ENCODE measurements at regions not wholly inside any gene's neighbourhood (a gene's known extent, or its start where the extent isn't known, plus 50 kb on each side); places are given as distances from the start of the nearest gene placed in this dataset.

DNA sequence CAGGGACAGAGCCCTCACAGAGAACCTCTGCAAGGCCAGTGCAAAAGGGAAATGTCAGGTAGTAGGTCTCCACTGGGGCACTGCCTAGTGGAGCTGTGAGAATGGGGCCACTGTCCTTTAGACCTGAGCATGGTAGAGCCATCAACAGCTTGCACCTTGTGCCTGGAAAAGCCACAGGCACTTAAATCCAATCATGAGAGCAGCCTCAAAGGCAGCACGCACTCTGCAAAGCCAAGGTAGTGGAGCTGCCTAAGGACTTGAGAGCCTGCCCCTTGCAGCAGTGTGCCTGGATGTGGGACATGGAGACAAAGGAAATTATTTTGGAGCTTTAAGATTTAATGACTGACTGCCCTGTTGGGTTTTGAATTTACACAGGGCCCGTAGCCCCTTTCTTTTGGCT, 918.5 kb upstream of the POT1 start:
- Histone ChIP-seq H4K20me1 (ENCODE audit: insufficient read depth, low read length) (no peaks in the 10 kb centered on the region), H3K9ac (ENCODE audit: low read length) (no peak overlapping the region), H3K27ac (ENCODE audit: low read depth, low read length) (no peak overlapping the region), H3K36me3 (ENCODE audit: insufficient read depth, low read length) (no peaks in the 10 kb centered on the region), H3K9me3 (ENCODE audit: insufficient read depth, low read depth, low read length) (no peaks in the 10 kb centered on the region), H3K4me2 (ENCODE audit: low read length) (no peak overlapping the region), H2AFZ (ENCODE audit: low read depth, low read length) (no peak overlapping the region), H3K4me1 (ENCODE audit: insufficient read depth, low read length) (no peaks in the 10 kb centered on the region), H3K27me3 (ENCODE audit: insufficient read depth, low read length) (no peaks in the 10 kb centered on the region), H3K79me2 (ENCODE audit: insufficient read depth, low read length) (no peaks in the 10 kb centered on the region), H3K4me3 (ENCODE audit: insufficient read depth, low read depth, low read length) (no peak overlapping the region)
- TF ChIP-seq, protein P1, sequence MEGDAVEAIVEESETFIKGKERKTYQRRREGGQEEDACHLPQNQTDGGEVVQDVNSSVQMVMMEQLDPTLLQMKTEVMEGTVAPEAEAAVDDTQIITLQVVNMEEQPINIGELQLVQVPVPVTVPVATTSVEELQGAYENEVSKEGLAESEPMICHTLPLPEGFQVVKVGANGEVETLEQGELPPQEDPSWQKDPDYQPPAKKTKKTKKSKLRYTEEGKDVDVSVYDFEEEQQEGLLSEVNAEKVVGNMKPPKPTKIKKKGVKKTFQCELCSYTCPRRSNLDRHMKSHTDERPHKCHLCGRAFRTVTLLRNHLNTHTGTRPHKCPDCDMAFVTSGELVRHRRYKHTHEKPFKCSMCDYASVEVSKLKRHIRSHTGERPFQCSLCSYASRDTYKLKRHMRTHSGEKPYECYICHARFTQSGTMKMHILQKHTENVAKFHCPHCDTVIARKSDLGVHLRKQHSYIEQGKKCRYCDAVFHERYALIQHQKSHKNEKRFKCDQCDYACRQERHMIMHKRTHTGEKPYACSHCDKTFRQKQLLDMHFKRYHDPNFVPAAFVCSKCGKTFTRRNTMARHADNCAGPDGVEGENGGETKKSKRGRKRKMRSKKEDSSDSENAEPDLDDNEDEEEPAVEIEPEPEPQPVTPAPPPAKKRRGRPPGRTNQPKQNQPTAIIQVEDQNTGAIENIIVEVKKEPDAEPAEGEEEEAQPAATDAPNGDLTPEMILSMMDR (IDR thresholded peaks at IDR 0.05; ENCODE audit: insufficient read depth, low read depth, low read length): no peak
- TF ChIP-seq EZH2 (IDR thresholded peaks at IDR 0.05; ENCODE audit: insufficient read depth, low read length): no peak
- DNase-seq (ENCODE audit: low read depth) (no peak), FAIRE-seq (no peak)
- H3K27ac Mint-ChIP-seq (ENCODE audit: unreplicated experiment): no peak overlapping the region
- H3K9me3 Mint-ChIP-seq (ENCODE audit: unreplicated experiment): peaks cover 3% of the 10 kb centered on the region
- H3K4me1 Mint-ChIP-seq (ENCODE audit: low read depth, unreplicated experiment): no peaks in the 10 kb centered on the region
- H3K27me3 Mint-ChIP-seq (ENCODE audit: low read depth, unreplicated experiment): no peaks in the 10 kb centered on the region
- H3K4me3 Mint-ChIP-seq (ENCODE audit: unreplicated experiment): no peak overlapping the region
- H3K36me3 Mint-ChIP-seq (ENCODE audit: low read depth, unreplicated experiment): no peaks in the 10 kb centered on the region

DNA sequence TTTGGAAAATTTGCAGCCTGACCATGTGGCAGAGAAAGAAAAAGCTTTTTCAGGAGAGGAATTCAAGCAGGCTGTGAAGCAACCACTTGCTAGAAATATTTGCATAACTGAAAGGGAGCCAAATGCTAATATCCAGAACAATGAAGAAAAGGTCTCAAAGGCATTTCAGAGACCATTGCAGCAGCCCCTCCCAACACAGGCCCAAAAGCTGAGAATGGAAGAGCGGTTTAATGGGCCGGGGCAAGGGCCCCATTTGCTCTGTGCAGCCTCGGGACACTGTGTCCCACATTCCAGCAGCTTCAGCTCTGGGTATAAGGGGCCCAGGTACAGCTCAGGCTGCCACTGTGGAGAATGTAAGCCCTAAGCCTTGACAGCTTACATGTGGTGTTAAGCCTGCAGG, 918.1 kb upstream of the POT1 start:
- no peak overlapping the region for H3K4me3 ChIP-seq (ENCODE audit: insufficient read depth, low read depth, low read length)
- H3K36me3 ChIP-seq (ENCODE audit: insufficient read depth, low read length): no peaks in the 10 kb centered on the region
- FAIRE-seq: no peak
- no peaks in the 10 kb centered on the region for H3K27me3 ChIP-seq (ENCODE audit: insufficient read depth, low read length)
- H3K27ac ChIP-seq (ENCODE audit: low read depth, low read length): no peak overlapping the region
- Mint-ChIP-seq H3K4me3 (ENCODE audit: unreplicated experiment) (no peak overlapping the region), H3K4me1 (ENCODE audit: low read depth, unreplicated experiment) (no peaks in the 10 kb centered on the region), H3K27ac (ENCODE audit: unreplicated experiment) (no peak overlapping the region), H3K9me3 (ENCODE audit: unreplicated experiment) (peaks cover 3% of the 10 kb centered on the region), H3K36me3 (ENCODE audit: low read depth, unreplicated experiment) (no peaks in the 10 kb centered on the region), H3K27me3 (ENCODE audit: low read depth, unreplicated experiment) (no peaks in the 10 kb centered on the region)
- H3K4me2 ChIP-seq (ENCODE audit: low read length): no peak overlapping the region
- no peak overlapping the region for H2AFZ ChIP-seq (ENCODE audit: low read depth, low read length)
- no peak for DNase-seq (ENCODE audit: low read depth)
- no peak for TF ChIP-seq EZH2 (IDR thresholded peaks at IDR 0.05; ENCODE audit: insufficient read depth, low read length)
- TF ChIP-seq, protein P1 (IDR thresholded peaks at IDR 0.05; ENCODE audit: insufficient read depth, low read depth, low read length): no peak
- no peaks in the 10 kb centered on the region for H4K20me1 ChIP-seq (ENCODE audit: insufficient read depth, low read length)
- H3K9ac ChIP-seq (ENCODE audit: low read length): no peak overlapping the region
- H3K79me2 ChIP-seq (ENCODE audit: insufficient read depth, low read length): no peaks in the 10 kb centered on the region
- H3K9me3 ChIP-seq (ENCODE audit: insufficient read depth, low read depth, low read length): no peaks in the 10 kb centered on the region
- H3K4me1 ChIP-seq (ENCODE audit: insufficient read depth, low read length): no peaks in the 10 kb centered on the region

DNA sequence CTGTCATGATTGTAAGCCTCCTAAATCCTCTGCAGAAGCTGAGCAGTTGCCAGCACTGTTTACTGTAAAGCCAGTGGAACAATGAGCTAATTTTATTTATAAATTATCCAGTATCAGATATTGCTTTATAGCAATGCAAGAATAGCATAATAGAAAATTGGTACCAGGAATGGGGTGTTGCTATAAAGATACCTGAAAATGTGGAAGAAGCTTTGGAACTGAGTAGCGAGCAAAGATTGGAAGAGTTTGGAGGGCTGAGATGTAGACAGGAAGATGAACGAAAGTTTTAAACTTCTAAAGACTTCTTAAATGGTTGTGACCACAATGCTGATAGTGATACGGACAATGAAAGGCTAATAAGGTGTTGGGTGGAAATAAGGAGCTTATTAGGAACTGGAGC, 917.4 kb upstream of the POT1 start:
- H3K27me3 Mint-ChIP-seq (ENCODE audit: low read depth, unreplicated experiment): no peaks in the 10 kb centered on the region
- H3K9me3 ChIP-seq (ENCODE audit: insufficient read depth, low read depth, low read length): no peaks in the 10 kb centered on the region
- no peaks in the 10 kb centered on the region for H3K79me2 ChIP-seq (ENCODE audit: insufficient read depth, low read length)
- H3K4me1 Mint-ChIP-seq (ENCODE audit: low read depth, unreplicated experiment): no peaks in the 10 kb centered on the region
- DNase-seq (ENCODE audit: low read depth) (no peak), FAIRE-seq (no peak)
- H3K4me2 ChIP-seq (ENCODE audit: low read length): no peak overlapping the region
- no peaks in the 10 kb centered on the region for H4K20me1 ChIP-seq (ENCODE audit: insufficient read depth, low read length)
- H3K36me3 Mint-ChIP-seq (ENCODE audit: low read depth, unreplicated experiment): no peaks in the 10 kb centered on the region
- H3K9me3 Mint-ChIP-seq (ENCODE audit: unreplicated experiment): peaks cover 3% of the 10 kb centered on the region
- H3K36me3 ChIP-seq (ENCODE audit: insufficient read depth, low read length): no peaks in the 10 kb centered on the region
- H2AFZ ChIP-seq (ENCODE audit: low read depth, low read length): no peak overlapping the region
- no peak overlapping the region for H3K4me3 Mint-ChIP-seq (ENCODE audit: unreplicated experiment)
- H3K4me1 ChIP-seq (ENCODE audit: insufficient read depth, low read length): no peaks in the 10 kb centered on the region
- H3K27ac ChIP-seq (ENCODE audit: low read depth, low read length): no peak overlapping the region
- TF ChIP-seq EZH2 (IDR thresholded peaks at IDR 0.05; ENCODE audit: insufficient read depth, low read length): no peak
- TF ChIP-seq, protein P1 (IDR thresholded peaks at IDR 0.05; ENCODE audit: insufficient read depth, low read depth, low read length): no peak
- H3K27me3 ChIP-seq (ENCODE audit: insufficient read depth, low read length): no peaks in the 10 kb centered on the region
- H3K4me3 ChIP-seq (ENCODE audit: insufficient read depth, low read depth, low read length): no peak overlapping the region
- no peak overlapping the region for H3K27ac Mint-ChIP-seq (ENCODE audit: unreplicated experiment)
- no peak overlapping the region for H3K9ac ChIP-seq (ENCODE audit: low read length)

All from astrocyte (in vitro differentiated cells and primary cell).